Cardiac fibroblast (primary cell): ENCODE measurements at regions not wholly inside any gene's neighbourhood (a gene's known extent, or its start where the extent isn't known, plus 50 kb on each side); places are given as distances from the start of the nearest gene placed in this dataset.

ENCODE experiments used
- DNase-seq, 2 donors: peaks; one replicate each; pipeline versions ENCODE4 v3.0.0 to v3.0.0-alpha.2; 2010; ENCODE audit warnings: low read depth in 2 of 2
- H3K4me3 ChIP-seq, 2 donors: replicated peaks in 1 of 2; 1 replicate in 1 of 2; 2 replicates in 1 of 2; pipeline ENCODE4 v1.5.1; 2011; ENCODE audit warnings: low read depth in 2 of 2, low read length in 2 of 2, mild to moderate bottlenecking in 2 of 2, moderate library complexity in 1 of 2
- CTCF ChIP-seq: IDR thresholded peaks from one replicate; pipeline ENCODE4 v1.5.1; 2011; ENCODE audit warnings: low read depth, mild to moderate bottlenecking, low read length, inconsistent platforms

DNA sequence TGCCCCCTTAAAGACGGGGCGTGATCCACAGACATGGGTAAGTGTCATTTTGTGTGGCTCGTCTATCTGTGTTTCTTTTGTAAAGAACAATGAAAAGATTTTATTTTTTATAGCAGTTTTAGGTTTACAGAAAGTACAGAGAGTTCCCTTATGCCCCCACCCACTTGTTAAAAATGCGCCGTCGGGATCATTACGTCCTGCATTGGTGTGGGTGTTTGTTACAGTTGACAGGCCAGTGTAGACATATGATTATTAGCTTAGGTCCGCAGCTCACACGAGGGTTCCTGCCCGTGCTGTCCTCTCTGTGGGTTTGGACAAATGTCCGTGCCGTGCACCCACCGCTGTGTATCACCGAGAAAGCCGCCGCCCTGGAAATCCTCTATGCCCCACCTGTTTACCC lies 50.5 kb downstream of the RGS12 start:
- DNase-seq: no peak
- no peak overlapping the region for H3K4me3 ChIP-seq
- TF ChIP-seq CTCF: no peak

GRCh38 chr4:3344104-3344503 lies 51.3 kb downstream of the RGS12 start:
- TF ChIP-seq CTCF: no peak
- DNase-seq: no peak

DNA sequence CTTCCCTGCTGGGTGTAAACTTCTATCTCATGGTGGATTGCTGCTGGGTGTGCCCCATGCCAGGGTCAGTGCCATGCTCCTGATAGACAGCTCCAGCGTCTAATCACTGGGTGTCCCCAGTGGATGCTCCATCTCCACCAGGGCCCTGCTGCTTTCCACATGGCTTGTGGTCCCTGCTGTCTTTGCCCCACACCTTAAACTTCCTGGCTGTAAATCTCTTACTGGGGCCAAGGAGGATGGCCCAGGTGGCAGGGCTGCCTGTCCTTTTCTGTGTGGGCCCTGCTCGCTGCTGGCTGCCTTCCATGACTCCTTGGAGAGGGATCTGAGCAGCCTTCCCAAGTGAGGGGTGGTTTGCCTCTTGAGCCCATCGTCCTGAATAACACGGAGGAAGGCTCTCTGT lies 51.8 kb downstream of the RGS12 start:
- TF ChIP-seq CTCF: no peak
- no peak for DNase-seq
- no peak overlapping the region for H3K4me3 ChIP-seq

More at GRCh38 chr4:3344104-3344503, 51.3 kb downstream of the RGS12 start:
- H3K4me3 ChIP-seq: no peak overlapping the region

GRCh38 chr4:3345384-3345783 lies 52.6 kb downstream of the RGS12 start:
- DNase-seq: no peak
- H3K4me3 ChIP-seq: no peak overlapping the region
- no peak for TF ChIP-seq CTCF

DNA sequence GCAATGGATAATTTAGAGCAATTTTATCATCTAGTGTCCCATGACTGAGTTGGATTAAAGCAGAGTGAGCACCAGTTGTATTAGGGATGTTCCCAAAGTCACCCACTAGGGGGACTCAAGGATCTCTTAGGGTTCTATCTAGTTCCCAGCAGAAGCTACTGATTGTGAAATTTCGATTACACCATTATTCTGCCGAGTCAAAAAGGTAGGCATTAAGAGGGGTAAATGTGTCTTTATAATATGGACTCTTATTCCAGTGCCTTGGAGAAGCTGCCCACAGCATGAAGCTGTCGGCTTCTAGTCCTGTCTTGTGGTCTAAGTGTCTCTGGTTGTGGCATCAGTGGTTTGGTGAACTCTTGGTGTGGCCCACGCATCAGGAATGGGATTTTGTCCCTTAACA lies 53.3 kb downstream of the RGS12 start:
- no peak overlapping the region for H3K4me3 ChIP-seq
- peak; percentile 89 for TF ChIP-seq CTCF
- DNase-seq: peak; percentile 86 to 90

DNA sequence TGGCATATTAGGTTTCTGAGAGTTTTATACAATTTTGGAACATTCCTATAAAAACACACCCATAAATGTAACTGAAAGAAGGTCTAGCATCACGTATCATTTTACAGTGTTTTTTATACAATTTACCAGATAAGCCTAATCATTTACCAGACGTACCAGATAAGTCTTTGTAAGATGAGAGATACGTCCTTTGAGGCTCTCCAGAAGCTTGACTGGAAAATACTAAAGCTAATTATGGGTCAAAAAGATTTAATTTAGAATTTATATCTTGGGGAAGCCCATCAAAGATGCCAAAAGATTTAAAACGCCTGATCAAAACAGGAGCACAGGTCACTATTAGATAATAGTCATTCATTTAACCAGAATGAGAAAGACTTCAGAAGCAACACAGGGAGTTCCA lies 55.0 kb downstream of the RGS12 start:
- TF ChIP-seq CTCF: no peak
- no peak overlapping the region for H3K4me3 ChIP-seq
- no peak for DNase-seq

DNA sequence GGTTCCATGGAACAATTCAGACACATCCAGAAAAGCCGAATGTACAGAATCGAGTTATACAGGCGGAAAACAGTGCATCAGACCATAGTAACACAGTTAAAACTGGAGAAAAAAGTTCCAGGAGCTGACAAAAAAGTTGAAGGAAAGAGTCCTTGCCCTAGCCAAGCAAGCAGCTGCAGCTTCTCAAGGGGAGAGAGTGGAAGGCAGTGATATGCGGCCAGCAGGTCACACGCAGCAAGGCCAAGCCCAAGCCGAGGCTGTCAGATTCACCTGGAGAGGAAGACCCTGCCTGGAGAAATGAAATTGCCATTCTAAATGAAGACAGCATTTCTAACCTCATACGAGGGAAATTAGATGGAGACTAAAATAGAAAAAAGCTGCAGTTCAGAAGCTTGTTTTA lies 55.8 kb downstream of the RGS12 start:
- no peak overlapping the region for H3K4me3 ChIP-seq
- TF ChIP-seq CTCF: no peak
- DNase-seq: no peak
